Neuronal stem cell (in vitro differentiated cells): ENCODE measurements at regions not wholly inside any gene's neighbourhood (a gene's known extent, or its start where the extent isn't known, plus 50 kb on each side); places are given as distances from the start of the nearest gene placed in this dataset.

ENCODE experiments used
- DNase-seq: peaks from one replicate; pipeline ENCODE4 v3.0.0-alpha.2; 2013; ENCODE audit warnings: low spot score
- H2AFZ ChIP-seq: one replicate; pipeline ENCODE4 v1.6.1; 2013; ENCODE audit warnings: mild to moderate bottlenecking, low read length, inconsistent platforms
- H2AK5ac ChIP-seq: 2 replicates; pipeline ENCODE4 v1.6.1; 2013; ENCODE audit warnings: low read depth, mild to moderate bottlenecking, inconsistent platforms, low read length, moderate library complexity, mixed read lengths
- H2BK120ac ChIP-seq: 2 replicates; pipeline ENCODE4 v1.6.1; 2013; ENCODE audit warnings: low read depth, mild to moderate bottlenecking, inconsistent platforms, low read length, moderate library complexity, mixed read lengths
- H2BK12ac ChIP-seq: one replicate; pipeline ENCODE4 v1.6.1; 2013; ENCODE audit warnings: low read length, inconsistent platforms
- H2BK15ac ChIP-seq: 2 replicates; pipeline ENCODE4 v1.6.1; 2013; ENCODE audit warnings: mild to moderate bottlenecking, low read length, inconsistent platforms, mixed read lengths
- H2BK5ac ChIP-seq: one replicate; pipeline ENCODE4 v1.6.1; 2013; ENCODE audit warnings: inconsistent platforms, mild to moderate bottlenecking, low read length, moderate library complexity
- H3K14ac ChIP-seq: one replicate; pipeline ENCODE4 v1.6.1; 2013; ENCODE audit warnings: low read length, inconsistent platforms
- H3K18ac ChIP-seq: 2 replicates; pipeline ENCODE4 v1.6.1; 2013; ENCODE audit warnings: low read length, inconsistent platforms
- H3K23ac ChIP-seq: 2 replicates; pipeline ENCODE4 v1.6.1; 2013; ENCODE audit warnings: low read depth, mild to moderate bottlenecking, mixed read lengths, low read length, inconsistent platforms; ENCODE audit not compliant: poor library complexity
- H3K27ac ChIP-seq: replicated peaks from 3 replicates; pipeline ENCODE4 v1.5.1; 2013; ENCODE audit warnings: low read length, inconsistent platforms
- H3K27me3 ChIP-seq, 3 experiments: 2 replicates each; pipeline ENCODE4 v1.6.1; 2013; ENCODE audit warnings: low read length in 3 of 3, mild to moderate bottlenecking in 2 of 3, inconsistent platforms in 1 of 3, low read depth in 1 of 3, mixed read lengths in 1 of 3, moderate library complexity in 1 of 3; ENCODE audit not compliant: control insufficient read depth in 3 of 3, insufficient read depth in 3 of 3
- H3K36me3 ChIP-seq, 2 donors: replicated peaks in 1 of 2; 2 replicates each; pipeline ENCODE4 v1.6.1; 2013; ENCODE audit warnings: low read length in 2 of 2; ENCODE audit not compliant: control insufficient read depth in 2 of 2, insufficient read depth in 2 of 2
- H3K4ac ChIP-seq: 2 replicates; pipeline ENCODE4 v1.6.1; 2013; ENCODE audit warnings: inconsistent platforms, mild to moderate bottlenecking, low read length, moderate library complexity
- H3K4me1 ChIP-seq, 2 donors: 1 replicate in 1 of 2; 2 replicates in 1 of 2; pipeline ENCODE4 v1.6.1; 2013; ENCODE audit warnings: low read length in 2 of 2, low read depth in 1 of 2; ENCODE audit not compliant: control insufficient read depth in 2 of 2, insufficient read depth in 1 of 2
- H3K4me2 ChIP-seq: one replicate; pipeline ENCODE4 v1.6.1; 2013; ENCODE audit warnings: mild to moderate bottlenecking, low read length, inconsistent platforms; ENCODE audit not compliant: insufficient read depth, poor library complexity, severe bottlenecking
- H3K4me3 ChIP-seq, 2 donors: 2 replicates each; pipeline ENCODE4 v1.5.1; 2013; ENCODE audit warnings: low read length in 2 of 2, mild to moderate bottlenecking in 2 of 2, inconsistent platforms in 1 of 2, moderate library complexity in 1 of 2
- H3K79me1 ChIP-seq: one replicate; pipeline ENCODE4 v1.6.1; 2013; ENCODE audit warnings: low read depth, mild to moderate bottlenecking, inconsistent platforms, low read length, moderate library complexity
- H3K9ac ChIP-seq: one replicate; pipeline ENCODE4 v1.6.1; 2013; ENCODE audit warnings: mild to moderate bottlenecking, low read depth, low read length, inconsistent platforms; ENCODE audit not compliant: poor library complexity
- H3K9me3 ChIP-seq, 2 donors: replicated peaks in 1 of 2; 2 replicates each; pipeline versions ENCODE3 to v1.6.1; 2013; ENCODE audit warnings: low read length in 2 of 2, mild to moderate bottlenecking in 2 of 2, inconsistent platforms in 1 of 2, low read depth in 1 of 2, mixed read lengths in 1 of 2, moderate library complexity in 1 of 2; ENCODE audit not compliant: control insufficient read depth in 2 of 2, insufficient read depth in 1 of 2
- H4K8ac ChIP-seq: one replicate; pipeline ENCODE4 v1.6.1; 2013; ENCODE audit warnings: low read depth, mild to moderate bottlenecking, inconsistent platforms, low read length, moderate library complexity
- H4K91ac ChIP-seq: one replicate; pipeline ENCODE4 v1.6.1; 2013; ENCODE audit warnings: low read length, low read depth, mild to moderate bottlenecking, inconsistent platforms; ENCODE audit not compliant: poor library complexity
- WGBS, 2 donors: extraction: QIAGEN DNeasy Blood & Tissue Kit; methylation state at CpG; one replicate each; pipeline ENCODE4 v1.1.7; 2013; ENCODE audit warnings: missing lambda C conversion rate in 2 of 2, mixed read lengths in 1 of 2; ENCODE audit not compliant: insufficient read length in 2 of 2, insufficient replicate concordance in 1 of 2; ENCODE audit errors: extremely low coverage in 2 of 2; 5-methylcytosine and 5-hydroxymethylcytosine counted together

- no peak overlapping the region for H2BK120ac ChIP-seq
- no peak overlapping the region for H2BK5ac ChIP-seq
- H2AK5ac ChIP-seq, result no peak overlapping the region
- peaks cover 0 to under 1% (median 0%) of the 10 kb centered on the region in 3 experiments for H3K27me3 ChIP-seq
- H3K14ac ChIP-seq, result no peak overlapping the region
- no peaks in the 10 kb centered on the region for H3K4me1 ChIP-seq
- no peak overlapping the region for H3K9ac ChIP-seq
- H3K18ac ChIP-seq, result no peak overlapping the region
- H4K91ac ChIP-seq, result no peak overlapping the region
- H2BK12ac ChIP-seq, result no peak overlapping the region
- H4K8ac ChIP-seq, result no peak overlapping the region
- no peaks in the 10 kb centered on the region for H3K79me1 ChIP-seq
- no peak for DNase-seq
- H2AFZ ChIP-seq, result no peak overlapping the region
- no peaks in the 10 kb centered on the region for H3K9me3 ChIP-seq
- no peak overlapping the region for H3K23ac ChIP-seq
- H3K4ac ChIP-seq, result no peak overlapping the region
- H3K4me3 ChIP-seq, result no peak overlapping the region
- no peak overlapping the region for H3K27ac ChIP-seq
- H3K36me3 ChIP-seq, result no peaks in the 10 kb centered on the region
- no peak overlapping the region for H3K4me2 ChIP-seq
- no CpG with 5 or more reads among the region's 2 CpGs for WGBS, 2 donors
- no peak overlapping the region for H2BK15ac ChIP-seq
Observed at GRCh38 chrX:39299615-39300014, 498.4 kb downstream of the MID1IP1 start.

- WGBS, 2 donors, result no CpG with 5 or more reads among the region's 1 CpG
- Histone ChIP-seq H3K4ac (no peak overlapping the region), H2BK5ac (no peak overlapping the region), H3K18ac (no peak overlapping the region), H2AK5ac (no peak overlapping the region), H3K27ac (no peak overlapping the region), H3K79me1 (no peaks in the 10 kb centered on the region), H3K27me3 (no peaks in the 10 kb centered on the region), H2BK15ac (no peak overlapping the region), H4K91ac (no peak overlapping the region), H3K4me3 (no peak overlapping the region), H4K8ac (no peak overlapping the region), H3K9me3 (no peaks in the 10 kb centered on the region), H3K23ac (no peak overlapping the region), H3K14ac (no peak overlapping the region), H2AFZ (no peak overlapping the region), H3K4me2 (no peak overlapping the region), H3K9ac (no peak overlapping the region), H2BK12ac (no peak overlapping the region), H2BK120ac (no peak overlapping the region), H3K36me3 (no peaks in the 10 kb centered on the region), H3K4me1 (no peaks in the 10 kb centered on the region)
- DNase-seq, result no peak
Observed at GRCh38 chrX:39301036-39301435, 499.8 kb downstream of the MID1IP1 start.

GRCh38 chrX:39302838-39303237, 501.6 kb downstream of the MID1IP1 start:
- Histone ChIP-seq H2BK15ac (no peak overlapping the region), H4K8ac (no peak overlapping the region), H2BK120ac (no peak overlapping the region), H3K27ac (no peak overlapping the region), H3K27me3 (peaks cover 0 to 3% (median 0%) of the 10 kb centered on the region in 3 experiments), H2AFZ (no peak overlapping the region), H4K91ac (no peak overlapping the region), H3K23ac (no peak overlapping the region), H3K4me1 (no peaks in the 10 kb centered on the region), H3K9ac (no peak overlapping the region), H2BK5ac (no peak overlapping the region), H3K14ac (no peak overlapping the region), H3K4ac (no peak overlapping the region), H2AK5ac (no peak overlapping the region), H3K18ac (no peak overlapping the region), H3K4me2 (no peak overlapping the region), H3K79me1 (no peaks in the 10 kb centered on the region), H3K4me3 (no peak overlapping the region), H3K9me3 (no peaks in the 10 kb centered on the region), H3K36me3 (no peaks in the 10 kb centered on the region), H2BK12ac (no peak overlapping the region)
- DNase-seq, result no peak
- WGBS, 2 donors, result no CpG with 5 or more reads among the region's 1 CpG

- no peak overlapping the region for H2BK12ac ChIP-seq
- no peaks in the 10 kb centered on the region for H3K9me3 ChIP-seq
- no peak overlapping the region for H2AK5ac ChIP-seq
- no peak overlapping the region for H2BK15ac ChIP-seq
- no peak overlapping the region for H3K9ac ChIP-seq
- H2BK120ac ChIP-seq, result no peak overlapping the region
- no peak overlapping the region for H3K4me2 ChIP-seq
- no CpG with 5 or more reads among the region's 1 CpG for WGBS, 2 donors
- H3K18ac ChIP-seq, result no peak overlapping the region
- no peak overlapping the region for H2BK5ac ChIP-seq
- no peak overlapping the region for H3K4me3 ChIP-seq
- no peak overlapping the region for H4K8ac ChIP-seq
- H2AFZ ChIP-seq, result no peak overlapping the region
- no peaks in the 10 kb centered on the region for H3K79me1 ChIP-seq
- H3K23ac ChIP-seq, result no peak overlapping the region
- DNase-seq, result no peak
- peaks cover 0 to 3% (median 0%) of the 10 kb centered on the region in 3 experiments for H3K27me3 ChIP-seq
- H4K91ac ChIP-seq, result no peak overlapping the region
- no peak overlapping the region for H3K4ac ChIP-seq
- H3K14ac ChIP-seq, result no peak overlapping the region
- no peaks in the 10 kb centered on the region for H3K4me1 ChIP-seq
- no peak overlapping the region for H3K27ac ChIP-seq
- no peaks in the 10 kb centered on the region for H3K36me3 ChIP-seq
Observed at GRCh38 chrX:39304746-39305145, 503.5 kb downstream of the MID1IP1 start.
